ENCODE measurements at regions not wholly inside any gene's neighbourhood (a gene's known extent, or its start where the extent isn't known, plus 50 kb on each side); places are given as distances from the start of the nearest gene placed in this dataset.

DNA sequence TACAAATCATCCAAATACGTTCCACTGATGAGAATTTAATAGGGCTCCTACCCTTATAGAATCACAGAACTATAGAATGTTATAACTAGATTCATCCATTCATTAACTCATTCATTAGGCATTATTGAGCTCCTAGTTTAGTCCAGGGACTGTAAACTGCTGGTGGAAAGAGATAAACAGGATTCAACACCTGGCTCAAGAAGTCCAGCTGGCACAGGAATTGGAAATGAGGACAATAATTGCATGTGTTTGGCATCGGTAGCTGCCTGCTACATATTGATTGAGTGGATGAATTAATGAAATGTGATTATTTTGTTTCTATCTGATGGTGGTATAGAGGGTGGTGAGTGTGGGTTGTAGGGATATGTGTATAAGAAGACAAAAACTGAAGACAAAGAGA, 100.8 kb upstream of the TLE1 start (continued):
- TF ChIP-seq, protein P1, sequence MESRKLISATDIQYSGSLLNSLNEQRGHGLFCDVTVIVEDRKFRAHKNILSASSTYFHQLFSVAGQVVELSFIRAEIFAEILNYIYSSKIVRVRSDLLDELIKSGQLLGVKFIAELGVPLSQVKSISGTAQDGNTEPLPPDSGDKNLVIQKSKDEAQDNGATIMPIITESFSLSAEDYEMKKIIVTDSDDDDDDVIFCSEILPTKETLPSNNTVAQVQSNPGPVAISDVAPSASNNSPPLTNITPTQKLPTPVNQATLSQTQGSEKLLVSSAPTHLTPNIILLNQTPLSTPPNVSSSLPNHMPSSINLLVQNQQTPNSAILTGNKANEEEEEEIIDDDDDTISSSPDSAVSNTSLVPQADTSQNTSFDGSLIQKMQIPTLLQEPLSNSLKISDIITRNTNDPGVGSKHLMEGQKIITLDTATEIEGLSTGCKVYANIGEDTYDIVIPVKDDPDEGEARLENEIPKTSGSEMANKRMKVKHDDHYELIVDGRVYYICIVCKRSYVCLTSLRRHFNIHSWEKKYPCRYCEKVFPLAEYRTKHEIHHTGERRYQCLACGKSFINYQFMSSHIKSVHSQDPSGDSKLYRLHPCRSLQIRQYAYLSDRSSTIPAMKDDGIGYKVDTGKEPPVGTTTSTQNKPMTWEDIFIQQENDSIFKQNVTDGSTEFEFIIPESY (IDR thresholded peaks at IDR 0.05; ENCODE audit: borderline replicate concordance, low read depth), result no peak
- TF ChIP-seq EP300 (IDR thresholded peaks at IDR 0.05; ENCODE audit: borderline replicate concordance in 1 of 2, low read depth in 1 of 2, low read length in 1 of 2), result no peak
- TF ChIP-seq, protein P2, sequence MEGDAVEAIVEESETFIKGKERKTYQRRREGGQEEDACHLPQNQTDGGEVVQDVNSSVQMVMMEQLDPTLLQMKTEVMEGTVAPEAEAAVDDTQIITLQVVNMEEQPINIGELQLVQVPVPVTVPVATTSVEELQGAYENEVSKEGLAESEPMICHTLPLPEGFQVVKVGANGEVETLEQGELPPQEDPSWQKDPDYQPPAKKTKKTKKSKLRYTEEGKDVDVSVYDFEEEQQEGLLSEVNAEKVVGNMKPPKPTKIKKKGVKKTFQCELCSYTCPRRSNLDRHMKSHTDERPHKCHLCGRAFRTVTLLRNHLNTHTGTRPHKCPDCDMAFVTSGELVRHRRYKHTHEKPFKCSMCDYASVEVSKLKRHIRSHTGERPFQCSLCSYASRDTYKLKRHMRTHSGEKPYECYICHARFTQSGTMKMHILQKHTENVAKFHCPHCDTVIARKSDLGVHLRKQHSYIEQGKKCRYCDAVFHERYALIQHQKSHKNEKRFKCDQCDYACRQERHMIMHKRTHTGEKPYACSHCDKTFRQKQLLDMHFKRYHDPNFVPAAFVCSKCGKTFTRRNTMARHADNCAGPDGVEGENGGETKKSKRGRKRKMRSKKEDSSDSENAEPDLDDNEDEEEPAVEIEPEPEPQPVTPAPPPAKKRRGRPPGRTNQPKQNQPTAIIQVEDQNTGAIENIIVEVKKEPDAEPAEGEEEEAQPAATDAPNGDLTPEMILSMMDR (IDR thresholded peaks at IDR 0.05), result no peak
- TF ChIP-seq YY1 (IDR thresholded peaks at IDR 0.05; ENCODE audit: low read depth), result no peak
- no peak for TF ChIP-seq RCOR1 (IDR thresholded peaks at IDR 0.05; ENCODE audit: low read length)
- no peak for TF ChIP-seq SIN3A (IDR thresholded peaks at IDR 0.05; ENCODE audit: borderline replicate concordance, low read depth, low read length)
- no peak for TF ChIP-seq ELF1 (IDR thresholded peaks at IDR 0.05)

- ChIA-PET CTCF (no interaction called here), POLR2A (no interaction called here)
- Histone ChIP-seq H2AFZ (ENCODE audit: low read depth) (no peak overlapping the region), H3K4me3 (ENCODE audit: low read depth in 2 of 2, low read length in 1 of 2) (no peak overlapping the region), H4K20me1 (ENCODE audit: insufficient read depth) (no peaks in the 10 kb centered on the region), H3K4me1 (ENCODE audit: control insufficient read depth in 1 of 2, insufficient read depth in 2 of 2, low read depth in 1 of 2, low read length in 1 of 2) (no peaks in the 10 kb centered on the region; a peak in 1 of 4 replicates), H3K9me3 (no peaks in the 10 kb centered on the region), H3K36me3 (replicated peaks in 1 of 2; ENCODE audit: control insufficient read depth in 1 of 2, insufficient read depth in 2 of 2, low read length in 1 of 2) (no peaks in the 10 kb centered on the region), H3K9me2 (no peaks in the 10 kb centered on the region), H3K9ac (no peak overlapping the region), H3K4me2 (no peak overlapping the region), H3F3A (replicated peaks; ENCODE audit: insufficient read depth) (peaks cover 8% of the 10 kb centered on the region), H3K27me3 (ENCODE audit: insufficient read depth) (no peaks in the 10 kb centered on the region), H3K27ac (ENCODE audit: low read depth in 2 of 2, low read length in 1 of 2) (no peak overlapping the region), H3K79me2 (ENCODE audit: insufficient read depth) (no peaks in the 10 kb centered on the region)
- no peak for TF ChIP-seq JUND (IDR thresholded peaks at IDR 0.05)
- TF ChIP-seq POLR2AphosphoS5 (IDR thresholded peaks at IDR 0.05; ENCODE audit: low read depth, low read length), result no peak
- no peak for DNase-seq
- 92% methylated on average over 7 of the region's 7 CpGs for WGBS (ENCODE audit: low lambda C conversion rate)
These were observed 101.7 kb upstream of the TLE1 start for GRCh38 chr9:81791076-81791475.

DNA sequence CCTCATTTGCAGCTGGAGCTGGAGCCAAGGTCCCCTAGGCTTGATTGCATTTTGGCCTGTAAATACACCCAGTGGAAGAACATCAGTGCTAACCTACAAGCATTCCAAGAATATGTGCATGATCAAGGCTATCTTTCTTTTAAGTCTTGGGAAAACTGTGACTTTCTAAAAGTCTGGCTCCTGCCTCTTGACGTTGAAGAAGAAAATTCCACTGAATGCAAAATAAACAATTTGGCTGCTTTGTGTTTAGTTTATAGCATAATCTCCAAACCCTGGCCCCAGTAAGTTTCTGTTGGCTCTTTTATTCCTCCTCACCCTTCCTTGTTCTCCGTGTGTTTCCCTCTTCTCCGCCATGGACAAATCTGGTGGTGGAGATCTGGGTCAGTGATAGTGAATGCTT, 109.3 kb upstream of the TLE1 start:
- no peak overlapping the region for H3K4me3 ChIP-seq (ENCODE audit: low read depth in 2 of 2, low read length in 1 of 2)
- H3K4me1 ChIP-seq (ENCODE audit: control insufficient read depth in 1 of 2, insufficient read depth in 2 of 2, low read depth in 1 of 2, low read length in 1 of 2), result 0 out of 4 replicates have a peak, but pooled peaks cover 0 to 6% of the 10 kb centered on the region in 2 experiments
- peaks cover 7% of the 10 kb centered on the region for H3F3A ChIP-seq (replicated peaks; ENCODE audit: insufficient read depth)
- no peak for TF ChIP-seq IRF3 (IDR thresholded peaks at IDR 0.05; ENCODE audit: low read depth, low read length)
- TF ChIP-seq SIN3A (IDR thresholded peaks at IDR 0.05; ENCODE audit: borderline replicate concordance, low read depth, low read length), result no peak
- no peak for TF ChIP-seq RXRA (IDR thresholded peaks at IDR 0.05; ENCODE audit: borderline replicate concordance, low read depth)
- TF ChIP-seq GABPA (IDR thresholded peaks at IDR 0.05; ENCODE audit: low read depth), result no peak
- H3K36me3 ChIP-seq (replicated peaks in 1 of 2; ENCODE audit: control insufficient read depth in 1 of 2, insufficient read depth in 2 of 2, low read length in 1 of 2), result no peaks in the 10 kb centered on the region
- 89% methylated on average over 3 of the region's 3 CpGs for WGBS (ENCODE audit: low lambda C conversion rate)
- no peak overlapping the region for H2AFZ ChIP-seq (ENCODE audit: low read depth)
- no peak overlapping the region for H3K27ac ChIP-seq (ENCODE audit: low read depth in 2 of 2, low read length in 1 of 2)
- H3K9me2 ChIP-seq, result no peaks in the 10 kb centered on the region
- H3K9me3 ChIP-seq, result no peaks in the 10 kb centered on the region
- no peaks in the 10 kb centered on the region for H4K20me1 ChIP-seq (ENCODE audit: insufficient read depth)
- H3K27me3 ChIP-seq (ENCODE audit: insufficient read depth), result no peaks in the 10 kb centered on the region
- CTCF ChIA-PET, result no interaction called here
- no peak overlapping the region for H3K4me2 ChIP-seq
- no peak overlapping the region for H3K9ac ChIP-seq
- no peaks in the 10 kb centered on the region for H3K79me2 ChIP-seq (ENCODE audit: insufficient read depth)
- POLR2A ChIA-PET, result no interaction called here
- DNase-seq, result no peak
